ENCODE measurements at regions not wholly inside any gene's neighbourhood (a gene's known extent, or its start where the extent isn't known, plus 50 kb on each side); places are given as distances from the start of the nearest gene placed in this dataset.
"Not testable (repeated sequence)": the region's sequence is repeated elsewhere in the genome, so short reads cannot be mapped to it uniquely, and the experiment has no call there.

DNA sequence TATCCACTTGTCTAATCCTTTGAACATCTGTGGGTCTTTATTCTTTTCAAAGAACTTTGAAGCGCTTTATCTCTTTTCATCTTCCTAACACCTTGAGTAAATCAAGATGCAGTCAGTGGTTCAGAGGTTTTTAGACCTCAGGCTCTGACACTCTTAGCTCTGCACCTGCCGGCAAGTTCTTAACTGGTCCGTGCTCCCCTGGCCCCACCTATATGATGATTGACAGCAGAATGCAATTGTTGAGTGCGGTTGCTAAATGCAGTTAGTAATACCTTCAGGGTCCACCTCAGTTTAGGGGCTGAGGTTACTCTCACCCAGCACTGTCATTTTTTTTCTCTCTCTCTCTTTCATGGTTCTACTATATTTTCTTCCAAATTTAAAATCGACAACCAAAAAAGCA is 854.2 kb upstream of the AUTS2 start:
- no peak for DNase-seq (ENCODE audit: low read depth in 3 of 3)

DNA sequence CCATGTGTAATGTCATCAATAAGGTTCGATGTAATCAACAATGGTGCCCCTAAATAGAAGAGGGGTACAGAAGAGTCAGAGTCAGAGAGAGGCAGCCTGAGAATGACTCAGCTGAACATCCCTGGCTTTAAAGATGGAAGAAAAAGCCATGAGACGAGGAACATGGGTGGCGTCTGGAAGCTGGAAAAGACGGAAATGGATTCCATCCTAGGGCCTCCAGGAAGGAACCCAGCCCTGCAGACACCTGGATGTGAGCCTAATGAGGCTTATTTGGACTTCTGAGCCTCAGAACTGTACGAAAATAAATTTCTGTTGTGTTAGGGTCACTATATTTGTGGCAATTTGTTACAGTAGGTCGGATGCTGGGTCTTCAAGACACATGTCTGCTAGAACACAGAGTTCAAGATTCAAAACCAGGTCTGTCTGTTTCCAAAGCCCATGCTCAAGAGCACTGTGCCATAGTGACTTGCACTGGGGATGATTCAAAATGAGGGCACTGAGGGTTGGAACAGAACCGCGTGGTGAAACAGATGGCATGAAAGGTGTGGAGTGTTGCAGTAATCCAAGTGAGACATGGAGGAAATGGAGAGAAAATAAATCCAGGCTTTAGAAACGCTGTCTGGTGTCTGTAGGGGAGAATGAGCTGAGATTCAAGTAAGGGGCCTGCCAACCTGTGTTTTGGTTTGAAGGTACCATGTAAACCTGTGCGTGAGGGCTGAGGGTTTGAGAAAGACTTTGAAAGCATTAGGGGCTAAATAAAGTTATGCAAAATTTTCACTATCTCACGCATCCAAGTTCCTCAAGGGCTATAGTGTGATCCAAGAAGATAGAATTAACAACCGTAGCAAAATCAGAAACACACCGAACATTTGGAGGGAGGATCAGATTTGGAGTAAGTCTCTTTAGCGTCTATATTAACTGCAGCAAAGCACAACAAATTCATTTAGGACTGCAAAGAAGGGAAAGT is 849.1 kb upstream of the AUTS2 start:
- no peak for DNase-seq (ENCODE audit: low read depth in 3 of 3)

GRCh38 chr7:68752485-68753178 is 845.6 kb upstream of the AUTS2 start:
- DNase-seq (ENCODE audit: low read depth in 3 of 3) = no peak

GRCh38 chr7:68754414-68754813 is 843.9 kb upstream of the AUTS2 start:
- no peak for DNase-seq (ENCODE audit: low read depth in 3 of 3)

- no peak for DNase-seq (ENCODE audit: low read depth in 3 of 3)
These were observed 841.2 kb upstream of the AUTS2 start for GRCh38 chr7:68756986-68757495.

GRCh38 chr7:68760556-68760955 is 837.7 kb upstream of the AUTS2 start:
- no peak for DNase-seq (ENCODE audit: low read depth in 3 of 3)

GRCh38 chr7:68767462-68767861 is 830.8 kb upstream of the AUTS2 start:
- no peak for DNase-seq (ENCODE audit: low read depth in 3 of 3)

DNA sequence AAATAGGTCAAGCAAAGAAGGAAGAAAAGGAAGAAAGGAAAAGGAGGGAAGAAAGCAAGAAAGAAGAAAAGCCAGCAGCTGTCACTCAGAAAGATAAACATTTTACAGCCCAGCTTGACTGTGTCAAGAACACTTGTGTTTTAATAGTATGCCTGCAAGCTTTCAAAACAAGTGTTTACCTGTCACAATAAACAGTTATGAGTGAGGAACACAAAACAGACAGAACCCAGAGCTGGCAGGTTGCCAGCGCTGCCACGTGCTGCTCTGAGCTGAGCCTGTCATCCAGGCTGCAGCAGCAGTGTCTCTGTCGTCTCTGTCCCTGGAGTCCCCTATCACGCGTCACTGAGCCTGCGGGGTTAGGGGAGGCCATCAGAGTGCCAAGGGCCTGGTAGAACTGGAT is 827.6 kb upstream of the AUTS2 start:
- no peak for DNase-seq (ENCODE audit: low read depth in 3 of 3)

DNA sequence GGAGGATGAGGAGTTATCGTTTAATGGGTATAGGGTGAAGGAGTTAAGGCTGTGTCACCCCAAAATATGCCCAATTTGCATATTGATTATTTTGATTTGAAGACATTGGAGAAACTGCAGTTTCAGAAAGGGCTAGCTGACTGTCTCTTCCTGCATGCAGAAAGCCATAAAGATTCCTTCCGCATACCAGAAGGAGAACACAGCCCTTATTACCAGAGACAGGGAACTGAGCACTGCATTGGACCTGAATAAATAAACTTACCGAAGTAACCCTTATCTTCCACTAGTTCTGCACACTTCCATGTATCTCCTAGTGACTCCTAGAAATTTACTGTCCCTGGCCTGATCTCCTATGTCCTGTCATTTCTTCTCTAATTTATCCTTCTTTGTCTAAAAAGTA is 821.9 kb upstream of the AUTS2 start:
- no peak for DNase-seq (ENCODE audit: low read depth in 3 of 3)

- DNase-seq (ENCODE audit: low read depth in 3 of 3) = no peak
These were observed 814.6 kb upstream of the AUTS2 start for GRCh38 chr7:68783684-68784083.

- no peak for DNase-seq (ENCODE audit: low read depth in 3 of 3)
These were observed 813.2 kb upstream of the AUTS2 start for GRCh38 chr7:68785036-68785435.

DNA sequence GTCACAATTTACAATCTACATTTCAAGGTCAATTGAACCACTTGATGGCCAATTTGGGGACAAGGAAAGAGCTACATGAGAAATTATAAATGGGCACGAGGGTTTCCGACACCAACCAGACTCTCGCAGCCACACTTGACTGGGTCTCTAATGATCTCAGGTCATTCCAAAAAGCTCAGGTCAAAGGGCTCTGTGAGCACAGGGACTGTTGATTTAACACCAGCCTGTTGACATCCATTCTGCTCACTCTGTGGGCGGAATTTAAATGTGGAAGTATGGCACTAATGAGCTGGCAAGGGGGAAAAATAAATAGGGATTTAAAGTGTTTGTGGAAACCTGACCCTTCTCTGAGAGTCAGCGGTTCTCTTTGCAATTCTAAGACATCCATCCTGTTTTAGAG is 810.7 kb upstream of the AUTS2 start:
- DNase-seq (ENCODE audit: low read depth in 3 of 3) = no peak

DNA sequence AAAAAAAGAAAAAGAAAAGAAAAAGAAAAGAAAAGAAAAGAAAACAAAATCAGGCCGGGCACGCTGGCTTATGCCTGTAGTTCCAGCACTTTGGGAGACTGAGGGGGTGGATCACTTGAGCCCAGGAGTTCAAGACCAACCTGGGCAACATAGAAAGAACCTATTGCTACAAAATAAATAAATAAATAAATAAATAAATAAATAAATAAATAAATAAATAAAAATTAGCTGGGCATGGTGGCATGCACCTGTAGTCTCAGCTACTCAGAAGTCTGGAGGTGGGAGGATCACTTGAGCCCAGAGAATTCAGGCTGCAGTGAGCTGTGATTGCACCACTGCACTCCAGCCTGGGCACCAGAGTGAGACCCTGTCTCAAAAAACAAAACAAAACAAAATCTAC is 809.7 kb upstream of the AUTS2 start:
- not testable (repeated sequence) for DNase-seq (ENCODE audit: low read depth in 3 of 3)

- DNase-seq (ENCODE audit: low read depth in 3 of 3) = no peak
These were observed 808.7 kb upstream of the AUTS2 start for GRCh38 chr7:68789597-68789996.

DNA sequence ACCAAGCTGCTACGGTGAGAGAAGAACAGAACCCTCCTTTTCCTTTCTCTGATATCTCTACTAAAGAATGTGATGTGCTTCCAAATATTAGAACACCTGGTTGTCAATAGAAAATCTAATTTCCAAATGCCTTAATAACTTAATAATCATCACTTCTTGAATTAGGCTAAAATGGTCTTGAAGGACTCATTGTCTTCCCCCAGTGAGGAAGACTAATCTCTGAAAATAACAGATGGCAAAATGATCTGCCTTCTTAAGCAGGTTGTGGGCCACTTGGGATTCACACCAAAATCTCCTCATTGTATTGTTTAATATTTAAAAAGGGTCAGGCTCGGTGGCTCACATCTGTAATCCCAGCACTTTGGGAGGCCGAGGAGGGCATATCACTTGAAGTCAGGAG is 805.9 kb upstream of the AUTS2 start:
- no peak for DNase-seq (ENCODE audit: low read depth in 3 of 3)

GRCh38 chr7:68793513-68793912 is 804.8 kb upstream of the AUTS2 start:
- DNase-seq (ENCODE audit: low read depth in 3 of 3) = no peak

DNA sequence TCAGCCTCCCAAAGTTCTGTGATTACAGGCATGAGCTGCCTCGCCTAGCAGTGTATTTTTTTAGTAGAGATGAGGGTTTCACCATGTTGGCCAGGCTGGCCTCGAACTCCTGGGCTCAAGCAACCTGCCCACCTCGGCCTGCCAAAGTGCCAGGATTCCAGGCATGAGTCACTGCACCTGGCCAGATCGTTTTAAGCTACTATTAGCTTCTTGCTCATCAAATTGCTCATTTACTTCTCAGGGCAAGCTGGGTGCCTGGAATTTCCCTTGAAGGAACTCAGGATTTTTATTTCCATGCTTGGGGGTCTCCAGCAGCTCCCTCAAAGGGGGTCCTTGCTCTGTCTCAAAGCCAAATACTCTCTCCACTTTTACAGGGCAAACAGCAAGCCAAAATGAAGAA is 798.0 kb upstream of the AUTS2 start:
- DNase-seq (ENCODE audit: low read depth in 3 of 3) = no peak

GRCh38 chr7:68805159-68805558 is 793.1 kb upstream of the AUTS2 start:
- DNase-seq (ENCODE audit: low read depth in 3 of 3) = no peak

- no peak for DNase-seq (ENCODE audit: low read depth in 3 of 3)
These were observed 790.6 kb upstream of the AUTS2 start for GRCh38 chr7:68807666-68808065.

- DNase-seq (ENCODE audit: low read depth in 3 of 3) = no peak
These were observed 784.7 kb upstream of the AUTS2 start for GRCh38 chr7:68813551-68814080.

DNA sequence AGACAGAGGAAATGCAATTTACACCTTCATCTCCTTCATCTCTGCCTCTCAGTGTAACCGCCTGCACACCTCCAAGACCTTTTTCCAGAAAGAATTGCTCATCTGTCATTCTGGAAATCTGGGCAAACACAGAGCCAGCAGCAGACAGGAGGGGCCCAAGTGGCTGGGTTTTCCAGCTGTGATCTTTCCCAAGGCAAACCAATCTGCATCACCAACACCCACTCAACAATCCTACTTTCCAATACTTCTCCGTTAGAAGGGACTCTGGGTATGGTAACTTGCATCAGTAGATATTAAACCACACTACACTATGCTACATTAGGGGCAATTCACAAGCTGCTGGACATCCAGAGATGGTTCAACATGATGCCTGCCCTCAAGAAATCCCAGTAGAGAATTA is 781.8 kb upstream of the AUTS2 start:
- DNase-seq (ENCODE audit: low read depth in 3 of 3) = no peak

- DNase-seq (ENCODE audit: low read depth in 3 of 3) = no peak
These were observed 778.0 kb upstream of the AUTS2 start for GRCh38 chr7:68820321-68820720.

- DNase-seq (ENCODE audit: low read depth in 3 of 3) = no peak
These were observed 776.4 kb upstream of the AUTS2 start for GRCh38 chr7:68821846-68822245.

Measured in stimulated activated CD4-positive, alpha-beta T cell treated with anti-CD3 and anti-CD28 coated beads, TNF-alpha, amount 100 ng/mL, for 24 hours (primary cell).